ENCODE measurements at regions not wholly inside any gene's neighbourhood (a gene's known extent, or its start where the extent isn't known, plus 50 kb on each side); places are given as distances from the start of the nearest gene placed in this dataset.

DNA sequence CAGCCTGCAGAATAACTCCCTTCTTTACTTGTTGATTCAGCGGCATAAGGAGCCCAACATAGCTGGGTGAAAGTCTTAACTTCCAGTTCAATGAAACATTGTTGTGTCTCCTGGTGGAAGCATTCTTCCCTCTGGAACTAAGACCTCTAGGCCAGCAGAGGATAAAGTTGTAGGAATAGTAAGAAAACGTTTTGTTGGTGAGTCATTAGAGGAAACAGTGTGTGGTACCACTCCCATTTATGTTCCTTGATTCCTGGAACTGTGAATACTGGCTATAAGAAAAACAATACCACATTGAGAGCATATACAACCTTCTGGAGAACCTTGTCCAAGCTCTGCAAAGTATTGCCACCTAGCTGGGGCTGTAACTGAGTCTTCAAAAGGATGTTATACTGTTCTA, 737.4 kb upstream of the ZP4 start:
- no peak for DNase-seq (ENCODE audit: low spot score)
- no peaks in the 10 kb centered on the region for H3K36me3 Mint-ChIP-seq (ENCODE audit: low read depth)
- TF ChIP-seq, protein P1, sequence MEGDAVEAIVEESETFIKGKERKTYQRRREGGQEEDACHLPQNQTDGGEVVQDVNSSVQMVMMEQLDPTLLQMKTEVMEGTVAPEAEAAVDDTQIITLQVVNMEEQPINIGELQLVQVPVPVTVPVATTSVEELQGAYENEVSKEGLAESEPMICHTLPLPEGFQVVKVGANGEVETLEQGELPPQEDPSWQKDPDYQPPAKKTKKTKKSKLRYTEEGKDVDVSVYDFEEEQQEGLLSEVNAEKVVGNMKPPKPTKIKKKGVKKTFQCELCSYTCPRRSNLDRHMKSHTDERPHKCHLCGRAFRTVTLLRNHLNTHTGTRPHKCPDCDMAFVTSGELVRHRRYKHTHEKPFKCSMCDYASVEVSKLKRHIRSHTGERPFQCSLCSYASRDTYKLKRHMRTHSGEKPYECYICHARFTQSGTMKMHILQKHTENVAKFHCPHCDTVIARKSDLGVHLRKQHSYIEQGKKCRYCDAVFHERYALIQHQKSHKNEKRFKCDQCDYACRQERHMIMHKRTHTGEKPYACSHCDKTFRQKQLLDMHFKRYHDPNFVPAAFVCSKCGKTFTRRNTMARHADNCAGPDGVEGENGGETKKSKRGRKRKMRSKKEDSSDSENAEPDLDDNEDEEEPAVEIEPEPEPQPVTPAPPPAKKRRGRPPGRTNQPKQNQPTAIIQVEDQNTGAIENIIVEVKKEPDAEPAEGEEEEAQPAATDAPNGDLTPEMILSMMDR (IDR thresholded peaks at IDR 0.05), result no peak
- H3K27ac Mint-ChIP-seq (ENCODE audit: unreplicated experiment), result no peak overlapping the region
- H3K4me3 Mint-ChIP-seq (ENCODE audit: unreplicated experiment), result no peak overlapping the region
- H3K9me3 Mint-ChIP-seq (ENCODE audit: low read depth), result peaks cover 22% of the 10 kb centered on the region
- peaks cover 9% of the 10 kb centered on the region for H3K4me1 Mint-ChIP-seq (ENCODE audit: low read depth)
- no peaks in the 10 kb centered on the region for H3K27me3 Mint-ChIP-seq (ENCODE audit: low read depth)

DNA sequence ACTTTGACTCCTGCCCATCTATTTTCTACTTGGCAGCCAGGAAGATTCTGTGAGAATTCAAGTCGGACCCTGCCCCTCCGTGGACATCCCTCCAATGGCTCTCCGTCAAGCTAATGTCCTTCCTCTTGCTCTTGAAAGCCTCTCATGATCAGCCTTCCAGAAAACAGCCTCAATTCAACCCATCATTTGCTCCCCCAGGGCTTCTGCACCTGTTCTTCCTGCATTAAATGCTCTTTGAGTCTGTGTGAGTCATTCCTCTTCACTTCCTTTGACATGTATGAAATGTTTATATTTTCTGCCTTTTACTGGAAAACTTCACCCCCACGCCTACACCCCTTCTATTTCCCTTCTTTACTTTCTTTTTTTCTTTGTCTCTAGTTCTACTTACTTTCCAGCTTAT, 734.1 kb upstream of the ZP4 start:
- TF ChIP-seq, protein P1 (IDR thresholded peaks at IDR 0.05), result no peak
- peaks cover 11% of the 10 kb centered on the region for H3K9me3 Mint-ChIP-seq (ENCODE audit: low read depth)
- H3K4me3 Mint-ChIP-seq (ENCODE audit: unreplicated experiment), result no peak overlapping the region
- no peak for DNase-seq (ENCODE audit: low spot score)
- no peaks in the 10 kb centered on the region for H3K36me3 Mint-ChIP-seq (ENCODE audit: low read depth)
- H3K27ac Mint-ChIP-seq (ENCODE audit: unreplicated experiment), result no peak overlapping the region
- H3K4me1 Mint-ChIP-seq (ENCODE audit: low read depth), result peaks cover 9% of the 10 kb centered on the region
- no peaks in the 10 kb centered on the region for H3K27me3 Mint-ChIP-seq (ENCODE audit: low read depth)

DNA sequence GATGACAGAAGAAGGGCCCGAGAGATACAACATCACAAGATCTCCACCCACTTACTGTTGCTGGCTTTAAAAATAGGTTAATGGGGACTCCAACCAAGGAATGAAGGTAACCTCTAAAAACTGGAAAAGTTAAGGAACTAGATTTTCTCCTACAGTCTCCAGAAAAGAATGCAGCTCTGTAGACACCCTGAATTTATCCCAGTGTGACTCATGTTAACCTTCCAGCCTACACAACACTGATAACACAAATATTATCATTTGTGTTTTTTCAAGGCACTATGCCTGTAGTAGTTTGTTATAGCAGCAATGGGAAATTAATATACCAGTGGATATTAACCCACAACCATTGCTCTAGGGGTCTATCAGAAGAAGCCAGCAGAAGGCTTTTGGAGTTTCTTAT, 730.7 kb upstream of the ZP4 start:
- no peak for DNase-seq (ENCODE audit: low spot score)
- no peak overlapping the region for H3K4me3 Mint-ChIP-seq (ENCODE audit: unreplicated experiment)
- peaks cover 2% of the 10 kb centered on the region for H3K9me3 Mint-ChIP-seq (ENCODE audit: low read depth)
- no peaks in the 10 kb centered on the region for H3K36me3 Mint-ChIP-seq (ENCODE audit: low read depth)
- no peaks in the 10 kb centered on the region for H3K4me1 Mint-ChIP-seq (ENCODE audit: low read depth)
- no peaks in the 10 kb centered on the region for H3K27me3 Mint-ChIP-seq (ENCODE audit: low read depth)
- H3K27ac Mint-ChIP-seq (ENCODE audit: unreplicated experiment), result no peak overlapping the region
- TF ChIP-seq, protein P1 (IDR thresholded peaks at IDR 0.05), result no peak

DNA sequence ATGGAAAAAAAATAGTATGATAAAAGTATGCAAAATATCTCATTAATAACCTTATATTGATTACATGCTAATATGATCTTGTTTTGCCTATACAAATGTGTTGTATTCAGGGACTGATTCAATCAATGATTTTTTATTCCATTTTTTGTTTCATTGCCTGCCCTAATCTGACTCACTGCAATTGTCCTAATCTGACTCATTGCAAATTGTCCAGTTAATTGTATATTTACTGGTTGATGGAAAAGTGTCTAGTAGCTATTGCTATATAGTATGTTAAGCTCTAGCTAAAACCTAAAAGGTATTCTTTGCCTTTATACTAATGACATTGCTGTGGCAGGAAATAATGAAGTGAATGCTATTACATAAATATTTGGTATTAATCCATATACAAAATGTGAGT, 728.9 kb upstream of the ZP4 start:
- TF ChIP-seq, protein P1 (IDR thresholded peaks at IDR 0.05), result no peak
- Mint-ChIP-seq H3K27ac (ENCODE audit: unreplicated experiment) (no peak overlapping the region), H3K4me1 (ENCODE audit: low read depth) (no peaks in the 10 kb centered on the region), H3K4me3 (ENCODE audit: unreplicated experiment) (no peak overlapping the region), H3K27me3 (ENCODE audit: low read depth) (no peaks in the 10 kb centered on the region), H3K36me3 (ENCODE audit: low read depth) (no peaks in the 10 kb centered on the region), H3K9me3 (ENCODE audit: low read depth) (peaks cover 2% of the 10 kb centered on the region)
- no peak for DNase-seq (ENCODE audit: low spot score)

DNA sequence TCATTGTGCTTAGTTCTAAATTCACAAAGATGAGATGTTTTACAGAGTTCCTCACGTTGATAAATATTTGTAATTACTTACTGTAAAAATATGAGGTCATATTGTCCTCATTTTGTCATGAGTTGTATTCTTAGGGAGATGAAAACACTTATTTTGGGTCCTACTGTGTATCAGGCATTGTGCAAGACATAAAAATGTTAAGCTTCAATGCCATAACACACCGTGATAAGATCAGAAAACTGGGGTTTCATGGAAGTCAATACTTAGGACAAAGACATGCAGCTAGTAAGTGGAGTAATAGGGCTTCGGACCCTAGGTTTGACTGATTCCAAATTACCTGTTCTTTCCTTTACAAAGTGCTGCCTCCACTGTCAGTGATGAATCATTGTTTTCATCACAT, 720.7 kb upstream of the ZP4 start:
- Mint-ChIP-seq H3K36me3 (ENCODE audit: low read depth) (no peaks in the 10 kb centered on the region), H3K27ac (ENCODE audit: unreplicated experiment) (no peak overlapping the region), H3K4me1 (ENCODE audit: low read depth) (no peaks in the 10 kb centered on the region), H3K27me3 (ENCODE audit: low read depth) (no peaks in the 10 kb centered on the region), H3K9me3 (ENCODE audit: low read depth) (peaks cover 3% of the 10 kb centered on the region), H3K4me3 (ENCODE audit: unreplicated experiment) (no peak overlapping the region)
- TF ChIP-seq, protein P1 (IDR thresholded peaks at IDR 0.05), result no peak
- DNase-seq (ENCODE audit: low spot score), result no peak

All from chondrocyte (in vitro differentiated cells).